Skin of body (tissue), 1 donor: ENCODE measurements at regions not wholly inside any gene's neighbourhood (a gene's known extent, or its start where the extent isn't known, plus 50 kb on each side); places are given as distances from the start of the nearest gene placed in this dataset.

Experiments
- DNase-seq: peaks from one replicate; lab custom pipeline; 2025; lab: John Stamatoyannopoulos, UW

GRCh38 chr3:193827040-193827669 lies 234.1 kb downstream of the OPA1 start:
- DNase-seq, result no peak

DNA sequence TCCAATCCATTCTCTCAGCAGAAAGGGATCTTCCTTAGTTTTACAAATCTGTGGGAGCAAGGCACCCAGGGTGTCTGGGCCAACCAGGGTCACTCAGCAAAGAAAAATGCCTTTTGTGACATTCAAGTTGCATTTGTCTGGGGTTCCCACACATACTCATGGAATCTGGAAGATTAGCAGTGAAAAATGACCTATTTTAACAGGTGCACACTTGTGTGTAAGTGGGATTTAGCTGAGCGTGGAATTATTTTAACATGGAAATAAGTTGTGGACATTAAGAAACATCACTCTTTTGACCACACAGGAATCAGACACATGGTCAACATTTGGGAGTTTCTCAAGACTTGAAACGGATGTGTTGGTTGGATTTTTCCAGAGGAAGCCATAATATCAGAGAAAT lies 234.9 kb downstream of the OPA1 start:
- DNase-seq, result no peak

DNA sequence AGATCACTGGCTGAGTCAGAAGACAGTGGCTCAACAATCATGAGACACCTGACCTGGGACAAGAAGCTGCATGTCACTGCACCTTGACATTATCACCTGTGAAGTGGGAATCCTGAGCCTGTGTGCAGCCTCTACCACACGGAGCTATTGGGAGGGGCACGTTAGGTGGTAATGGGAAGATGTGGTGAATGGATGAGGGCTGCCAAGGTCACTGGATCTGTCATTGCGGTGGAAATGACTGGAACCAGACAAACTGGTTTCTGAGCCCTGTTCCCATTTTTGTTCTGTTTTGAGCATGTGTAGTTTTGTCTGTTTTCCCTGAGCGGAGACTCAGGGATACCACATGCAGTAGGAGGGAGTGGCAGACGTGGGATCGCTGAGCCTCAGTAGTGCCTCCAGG lies 235.5 kb downstream of the OPA1 start:
- DNase-seq, result no peak

DNA sequence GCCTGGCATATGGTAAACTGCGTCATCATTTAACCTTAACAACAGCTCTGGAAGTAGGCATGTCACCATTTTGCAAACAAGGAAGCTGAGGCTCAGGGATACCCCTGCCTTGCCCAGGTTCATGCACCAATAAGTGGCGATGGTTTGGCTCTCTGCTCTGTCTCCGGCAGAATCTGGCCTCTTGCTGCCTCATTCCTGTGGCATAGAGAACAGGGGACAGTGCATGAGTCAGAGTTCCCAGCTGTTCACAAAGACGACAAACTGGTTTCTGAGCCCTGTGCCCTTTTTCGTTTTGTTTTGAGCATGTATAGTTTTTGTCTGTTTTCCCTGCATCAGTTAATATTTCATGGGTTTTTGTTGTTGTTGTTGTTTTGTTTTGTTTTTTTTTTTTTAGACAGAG lies 236.8 kb downstream of the OPA1 start:
- no peak for DNase-seq

DNA sequence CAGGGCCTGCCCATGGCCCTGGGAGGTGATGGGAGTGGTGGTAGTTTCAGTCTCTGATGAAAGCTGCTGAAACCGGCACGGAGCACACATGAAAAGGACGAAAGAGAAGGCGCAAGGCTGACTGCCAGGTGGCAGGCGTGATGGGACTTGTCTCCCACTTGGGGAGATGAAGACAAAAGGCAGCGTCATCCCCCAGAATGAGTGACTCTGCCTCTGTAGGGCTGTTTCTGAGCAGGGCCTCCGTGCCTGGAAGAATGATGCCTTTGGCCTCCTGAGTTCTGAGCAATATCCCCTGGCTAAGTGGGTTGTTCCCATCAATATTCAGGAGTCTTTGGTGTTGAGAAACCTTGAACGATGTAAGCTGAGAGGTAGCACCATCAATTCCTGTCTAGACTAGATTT lies 237.8 kb downstream of the OPA1 start:
- peak; percentile 29 for DNase-seq

DNA sequence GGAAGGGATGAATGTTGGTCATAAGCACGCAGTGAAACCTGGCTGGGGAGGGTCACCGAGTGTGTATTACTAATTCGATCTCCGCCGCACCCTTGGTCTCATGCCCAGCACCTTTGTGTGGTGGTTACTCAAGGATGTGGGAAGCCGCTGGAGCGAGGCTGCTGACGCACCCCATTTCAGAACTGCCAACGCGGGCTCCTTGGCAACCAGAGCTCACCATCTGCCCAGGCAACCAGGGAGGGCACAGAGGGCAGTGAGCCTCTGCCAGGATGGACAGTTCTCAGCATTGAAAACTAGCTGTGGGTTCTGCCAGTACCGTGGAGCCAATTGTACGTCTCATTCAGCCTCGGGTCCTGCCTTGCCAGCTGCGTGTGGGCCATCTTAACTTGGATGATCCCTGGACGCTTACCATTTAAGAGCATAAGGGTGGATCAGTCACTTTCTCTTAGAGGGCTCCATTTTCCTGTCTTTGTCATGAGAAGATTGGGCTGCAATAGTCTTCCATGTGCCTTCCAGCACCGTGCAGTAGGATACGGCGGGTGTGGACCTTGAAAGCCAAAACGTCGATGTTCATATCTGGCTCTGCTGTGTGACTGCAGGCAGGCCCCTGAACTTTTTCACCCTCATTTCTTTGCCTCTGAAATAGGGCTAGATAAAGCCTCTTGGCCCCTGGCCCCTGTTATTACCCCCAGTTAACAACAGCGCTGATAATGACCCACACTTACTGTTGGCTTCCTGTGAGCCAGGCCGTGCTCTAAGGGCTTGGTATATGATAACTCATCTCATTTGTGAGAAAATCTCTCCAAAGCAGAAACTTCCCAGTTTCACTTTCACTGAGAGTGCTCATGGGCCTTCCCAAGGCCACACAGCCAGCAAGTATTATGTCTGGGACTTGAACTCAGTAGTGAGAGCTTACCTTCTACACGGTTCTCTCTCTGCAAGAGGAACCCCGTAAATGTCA lies 238.8 kb downstream of the OPA1 start:
- no peak for DNase-seq

DNA sequence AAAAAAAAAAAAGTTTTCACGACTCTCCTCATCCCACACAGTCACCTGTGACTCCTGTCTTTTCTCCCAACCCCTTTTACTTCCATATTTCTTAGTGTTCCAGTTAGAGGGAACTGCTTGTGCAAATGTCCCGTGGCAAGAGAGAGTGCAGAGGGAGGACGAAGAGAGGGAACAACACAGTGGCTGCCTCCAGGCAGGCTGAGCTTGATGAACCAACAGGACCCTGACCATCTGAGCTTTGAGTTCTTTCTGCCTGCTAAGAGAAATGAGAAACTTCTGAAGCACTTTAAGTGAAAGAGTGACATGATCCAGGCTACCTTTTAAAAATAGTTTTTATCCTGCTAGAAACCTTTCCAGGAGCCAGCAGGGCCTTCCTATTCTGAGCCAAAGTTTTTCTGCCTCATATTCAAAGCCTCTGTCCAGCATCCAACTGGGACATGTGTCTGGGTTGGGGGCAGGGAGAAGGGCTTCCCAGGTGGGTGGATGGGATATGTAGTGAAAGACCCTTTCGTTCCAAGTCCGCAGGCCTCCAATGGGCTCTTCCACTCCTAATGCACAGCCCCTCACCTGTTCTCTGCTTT lies 239.9 kb downstream of the OPA1 start:
- DNase-seq, result no peak

DNA sequence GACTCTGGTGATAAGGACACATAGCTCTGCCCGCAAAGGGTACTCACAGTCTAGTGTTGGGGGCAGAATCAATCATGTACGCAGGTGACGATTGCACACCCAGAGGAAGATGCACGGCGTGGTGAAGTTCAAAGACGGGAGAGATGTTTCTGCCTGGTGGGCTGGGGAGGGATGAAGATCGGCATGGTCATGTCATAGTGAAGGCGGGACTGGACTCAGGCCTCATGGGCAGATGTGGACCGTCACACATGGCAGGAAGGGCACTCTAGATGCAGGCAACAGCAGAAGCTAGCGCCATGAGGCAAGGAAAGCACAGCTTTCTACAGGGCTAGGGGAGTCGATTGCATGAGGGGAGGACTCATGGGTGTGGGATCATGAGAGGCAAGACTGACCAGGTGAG lies 240.6 kb downstream of the OPA1 start:
- DNase-seq, result no peak

GRCh38 chr3:193835414-193835813 lies 242.4 kb downstream of the OPA1 start:
- no peak for DNase-seq

GRCh38 chr3:193836511-193836910 lies 243.5 kb downstream of the OPA1 start:
- DNase-seq, result no peak

DNA sequence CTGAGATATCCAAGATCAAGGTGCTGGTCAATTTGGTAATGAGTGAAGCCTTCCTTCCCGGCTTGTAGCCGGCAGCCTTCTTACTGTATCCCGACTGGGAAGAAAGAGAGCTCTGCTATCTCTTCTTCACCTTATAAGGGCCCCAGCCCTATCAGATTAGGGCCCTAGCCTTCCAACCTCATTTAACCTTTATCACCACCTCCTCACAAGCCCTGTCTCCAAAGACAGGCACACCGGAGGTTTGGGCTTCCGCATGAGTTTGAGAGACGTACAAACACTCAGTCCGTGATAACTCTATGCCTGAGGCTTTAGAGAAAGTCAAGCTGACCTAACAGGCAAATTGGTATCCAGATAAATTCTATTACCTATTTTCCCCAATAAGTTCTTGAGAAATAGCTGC lies 243.9 kb downstream of the OPA1 start:
- no peak for DNase-seq

- no peak for DNase-seq
These were observed 244.4 kb downstream of the OPA1 start for GRCh38 chr3:193837347-193837827.

- DNase-seq, result no peak
These were observed 247.2 kb downstream of the OPA1 start for GRCh38 chr3:193840111-193840641.

DNA sequence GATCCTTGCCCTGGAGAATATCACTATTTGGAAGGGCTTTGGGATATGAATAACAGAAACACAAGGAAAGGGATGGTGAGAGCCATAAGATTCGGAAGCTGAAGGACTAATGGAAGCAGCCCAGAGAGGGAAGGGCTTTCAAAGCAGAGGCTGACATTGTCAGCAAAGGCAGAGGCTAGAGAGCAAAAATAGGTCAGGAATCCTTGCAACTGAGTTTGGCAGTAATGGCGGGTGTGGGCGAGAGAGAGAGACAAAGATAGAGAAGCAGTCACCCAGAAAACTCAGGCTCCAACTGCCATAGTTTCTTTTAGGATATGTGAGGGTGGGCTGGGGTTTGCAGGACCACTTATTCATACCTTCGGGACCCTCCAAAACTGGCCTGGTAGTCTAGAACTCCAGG lies 248.6 kb downstream of the OPA1 start:
- DNase-seq, result no peak

- no peak for DNase-seq
These were observed 249.2 kb downstream of the OPA1 start for GRCh38 chr3:193842029-193842798.

DNA sequence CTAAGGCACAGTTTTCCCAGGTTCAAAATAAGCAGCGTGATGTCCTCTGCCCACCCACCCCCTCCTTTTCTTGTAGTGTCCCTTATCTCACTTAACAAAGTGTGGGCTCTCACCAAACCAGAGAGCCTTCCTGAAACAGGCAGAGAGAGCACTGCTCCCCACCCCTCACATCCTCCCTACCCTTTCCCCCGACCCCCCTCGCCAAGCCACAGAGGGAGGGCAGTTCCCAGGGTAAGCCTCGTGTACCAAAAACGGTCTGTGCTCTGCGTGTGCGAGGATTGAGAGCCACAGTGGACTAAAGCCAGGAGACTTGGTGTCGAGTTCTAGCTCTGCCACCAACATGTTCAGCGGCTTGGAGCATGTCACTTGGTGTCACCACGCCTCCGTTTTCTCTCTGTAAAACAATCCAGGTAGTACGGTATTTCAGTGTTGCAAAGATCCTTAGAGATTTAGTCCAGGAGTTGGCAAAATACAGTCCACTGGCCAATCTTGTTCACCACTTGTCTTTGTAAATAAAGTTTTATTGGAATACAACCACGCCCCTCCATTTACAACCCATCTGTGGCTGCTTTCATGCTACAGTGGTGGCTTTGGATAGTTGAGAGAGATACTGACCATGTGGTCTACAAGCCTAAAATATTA lies 249.9 kb downstream of the OPA1 start:
- no peak for DNase-seq

GRCh38 chr3:193843474-193844301 lies 250.7 kb downstream of the OPA1 start:
- DNase-seq, result no peak

GRCh38 chr3:193844472-193844871 lies 251.5 kb downstream of the OPA1 start:
- no peak for DNase-seq

DNA sequence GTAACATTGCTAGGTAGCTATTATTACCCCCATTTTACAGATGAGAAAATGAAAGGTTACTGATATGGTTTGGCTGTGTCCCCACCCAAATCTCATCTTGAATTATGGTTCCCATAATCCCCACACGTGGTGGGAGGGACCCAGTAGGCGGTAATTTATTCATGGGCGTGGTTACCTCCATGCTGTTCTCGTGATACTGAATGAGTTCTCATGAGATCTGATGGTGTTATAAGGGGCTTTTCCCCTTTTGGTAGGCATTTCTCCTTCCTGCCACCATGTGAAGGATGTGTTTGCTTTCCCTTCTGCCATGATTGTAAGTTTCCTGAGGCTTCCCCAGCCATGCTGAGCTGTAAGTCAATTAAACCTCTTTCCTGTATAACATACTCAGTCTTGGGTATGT lies 252.1 kb downstream of the OPA1 start:
- no peak for DNase-seq

DNA sequence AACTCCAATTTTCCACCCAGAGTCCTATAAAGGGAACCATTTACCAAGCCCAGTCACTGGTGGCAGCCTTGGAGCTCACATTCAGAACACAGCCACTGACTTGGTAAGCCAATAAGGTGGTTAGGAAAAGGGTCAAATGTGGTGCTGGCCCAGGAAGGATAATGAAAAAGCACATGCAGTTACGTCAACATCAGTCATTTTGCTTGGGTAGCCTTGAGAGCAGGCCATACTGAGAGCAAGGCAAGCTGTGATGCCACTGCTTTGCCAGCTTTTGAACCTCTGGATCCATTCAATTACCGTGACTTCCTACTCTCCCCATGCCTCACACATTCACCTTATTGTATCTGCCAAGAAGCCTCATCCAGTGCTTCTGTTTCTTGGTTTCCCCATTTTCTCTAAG lies 253.6 kb downstream of the OPA1 start:
- DNase-seq, result no peak
